ENCODE measurements at regions not wholly inside any gene's neighbourhood (a gene's known extent, or its start where the extent isn't known, plus 50 kb on each side); places are given as distances from the start of the nearest gene placed in this dataset.

GRCh38 chr15:70217226-70218160 is 119.8 kb upstream of the TLE3 start:
- in situ Hi-C loops (cut with HindIII; ENCODE audit: low sequenced_read_pairs) = no loop called here

DNA sequence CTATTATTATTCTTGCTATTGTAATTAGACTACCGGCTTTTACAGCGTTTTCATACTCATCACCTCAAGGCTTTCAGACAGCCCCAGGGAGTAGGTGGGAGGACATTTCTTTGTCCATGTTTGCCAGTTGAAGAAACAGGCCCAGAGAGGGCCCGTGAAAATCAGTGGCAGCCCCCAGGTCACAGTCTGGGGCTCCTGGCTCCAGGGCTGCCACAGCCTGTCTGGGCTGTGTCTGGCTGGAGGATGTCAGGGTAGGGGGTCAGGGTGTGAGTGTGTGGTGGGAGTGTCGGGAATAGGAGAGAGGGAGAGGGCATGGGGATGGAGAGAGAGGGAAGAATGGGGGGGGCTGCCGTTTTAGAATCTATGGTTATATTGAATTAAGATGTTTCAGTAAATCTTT is 118.2 kb upstream of the TLE3 start:
- in situ Hi-C loops (cut with HindIII; ENCODE audit: low sequenced_read_pairs) = no loop called here

- in situ Hi-C loops (cut with HindIII; ENCODE audit: low sequenced_read_pairs) = loop anchor here (5.0 kb wide), 1 partner anchor 38 kb away; no protein-coding TSS in a partner anchor
These were observed 117.4 kb upstream of the TLE3 start for GRCh38 chr15:70214941-70215635.

GRCh38 chr15:70214276-70214675 is 116.6 kb upstream of the TLE3 start:
- in situ Hi-C loops (cut with HindIII; ENCODE audit: low sequenced_read_pairs) = loop anchor here (5.0 kb wide), 1 partner anchor 37 kb away; no protein-coding TSS in a partner anchor

- in situ Hi-C loops (cut with HindIII; ENCODE audit: low sequenced_read_pairs) = loop anchor here (5.0 kb wide), 1 partner anchor 36 kb away; no protein-coding TSS in a partner anchor
These were observed 116.1 kb upstream of the TLE3 start for GRCh38 chr15:70213794-70214193.

DNA sequence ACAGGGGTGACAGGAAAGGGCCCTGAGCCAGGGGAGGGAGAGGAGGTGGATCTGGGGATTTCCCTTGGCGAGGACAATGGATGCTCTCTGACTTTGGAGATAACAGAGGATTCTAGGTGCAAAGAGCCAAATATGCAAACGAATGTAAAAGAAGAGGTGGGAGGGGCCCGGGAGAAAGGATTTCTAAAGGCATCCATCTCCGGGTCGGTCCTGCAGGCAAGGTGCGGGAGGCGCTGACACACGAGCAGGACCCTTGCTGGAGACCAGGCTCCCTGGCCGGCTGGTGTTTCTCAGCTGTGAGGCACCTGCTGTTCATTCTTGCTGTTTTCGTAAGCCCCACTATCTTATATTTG is 115.2 kb upstream of the TLE3 start:
- in situ Hi-C loops (cut with HindIII; ENCODE audit: low sequenced_read_pairs) = loop anchor here (5.0 kb wide), 1 partner anchor 36 kb away; no protein-coding TSS in a partner anchor

GRCh38 chr15:70212286-70212962 is 114.7 kb upstream of the TLE3 start:
- in situ Hi-C loops (cut with HindIII; ENCODE audit: low sequenced_read_pairs) = loop anchor here (5.0 kb wide), 1 partner anchor 35 kb away; no protein-coding TSS in a partner anchor

DNA sequence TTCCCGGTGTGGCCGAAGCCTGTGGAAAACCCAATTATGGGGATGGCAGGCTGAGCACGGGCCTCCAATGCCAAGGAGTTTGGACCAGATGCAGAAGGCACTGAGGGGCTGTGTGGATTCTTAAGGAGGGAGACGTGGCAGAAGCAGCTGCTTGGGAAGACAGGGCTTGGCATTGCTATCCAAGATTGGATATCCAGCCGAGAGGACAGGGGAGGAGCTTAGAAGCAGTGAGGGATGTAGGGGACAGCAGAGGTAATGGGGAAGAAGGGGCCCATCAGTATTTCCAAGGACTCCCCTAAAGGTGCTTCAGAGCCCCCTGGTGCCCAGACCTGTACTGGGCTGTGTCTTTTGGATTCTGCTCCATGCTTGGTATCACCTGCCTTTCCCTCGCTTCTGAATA is 112.8 kb upstream of the TLE3 start:
- in situ Hi-C loops (cut with HindIII; ENCODE audit: low sequenced_read_pairs) = loop anchor here (5.0 kb wide), 1 partner anchor 33 kb away; no protein-coding TSS in a partner anchor

DNA sequence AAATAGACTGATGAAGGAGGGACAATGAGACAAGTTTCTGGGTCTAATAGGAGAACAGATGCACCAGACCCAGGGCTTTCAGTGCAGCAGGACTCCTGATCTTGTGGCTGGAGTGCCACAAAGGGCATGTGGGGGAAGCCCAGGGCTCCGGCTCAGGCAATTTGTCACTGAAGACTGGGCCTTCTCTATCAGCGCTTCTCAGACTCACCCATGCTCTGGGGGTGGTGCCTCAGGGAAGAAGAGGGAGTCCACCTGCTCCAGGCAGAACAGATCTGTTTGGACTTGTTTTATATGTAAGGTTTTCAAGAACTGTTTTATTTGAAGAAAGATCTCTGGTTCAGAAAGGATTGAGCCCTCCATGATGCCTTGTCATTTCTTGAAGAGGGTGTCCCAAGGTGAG is 112.4 kb upstream of the TLE3 start:
- in situ Hi-C loops (cut with HindIII; ENCODE audit: low sequenced_read_pairs) = loop anchor here (5.0 kb wide), 1 partner anchor 33 kb away; no protein-coding TSS in a partner anchor

DNA sequence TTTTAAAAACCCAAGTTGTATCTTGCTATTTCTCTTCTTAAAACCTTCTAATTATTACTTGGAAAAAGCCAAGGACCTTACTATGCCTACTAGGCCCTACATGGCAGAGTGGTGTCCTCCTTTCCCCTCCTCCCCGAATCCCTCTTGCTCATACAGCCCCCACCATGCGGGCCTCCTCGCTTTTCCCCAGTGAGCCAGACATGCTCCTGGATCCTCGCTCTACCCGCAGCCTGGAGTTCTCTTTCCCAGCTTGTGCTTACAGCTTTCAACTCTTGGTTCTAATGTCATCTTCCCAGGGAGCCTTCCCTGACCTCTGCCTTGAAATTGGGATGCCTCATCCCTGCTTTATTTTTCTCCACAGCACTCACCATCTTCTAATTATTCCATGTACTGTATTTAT is 111.8 kb upstream of the TLE3 start:
- in situ Hi-C loops (cut with HindIII; ENCODE audit: low sequenced_read_pairs) = no loop called here

GRCh38 chr15:70208332-70208731 is 110.6 kb upstream of the TLE3 start:
- in situ Hi-C loops (cut with HindIII; ENCODE audit: low sequenced_read_pairs) = no loop called here

DNA sequence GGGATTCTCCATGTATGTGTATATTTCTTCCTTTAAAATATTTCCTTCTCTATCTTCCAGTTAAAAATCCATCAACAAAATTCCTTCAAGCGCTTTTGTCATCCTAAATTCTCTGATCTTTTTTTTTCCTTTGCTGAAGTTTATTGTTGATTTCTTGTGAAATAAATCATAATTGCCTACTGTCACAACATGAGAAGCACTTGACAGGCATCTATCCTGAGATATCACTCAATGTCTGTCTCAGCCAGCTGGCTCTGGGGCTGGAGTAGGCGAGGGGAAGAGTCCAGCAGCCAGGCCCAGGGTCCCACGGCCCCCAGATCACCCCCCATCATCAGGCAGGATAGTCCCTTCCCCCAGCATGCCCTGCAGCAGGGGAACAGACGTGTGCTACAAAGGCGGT is 109.0 kb upstream of the TLE3 start:
- in situ Hi-C loops (cut with HindIII; ENCODE audit: low sequenced_read_pairs) = no loop called here

GRCh38 chr15:70204652-70205051 is 106.9 kb upstream of the TLE3 start:
- in situ Hi-C loops (cut with HindIII; ENCODE audit: low sequenced_read_pairs) = no loop called here

DNA sequence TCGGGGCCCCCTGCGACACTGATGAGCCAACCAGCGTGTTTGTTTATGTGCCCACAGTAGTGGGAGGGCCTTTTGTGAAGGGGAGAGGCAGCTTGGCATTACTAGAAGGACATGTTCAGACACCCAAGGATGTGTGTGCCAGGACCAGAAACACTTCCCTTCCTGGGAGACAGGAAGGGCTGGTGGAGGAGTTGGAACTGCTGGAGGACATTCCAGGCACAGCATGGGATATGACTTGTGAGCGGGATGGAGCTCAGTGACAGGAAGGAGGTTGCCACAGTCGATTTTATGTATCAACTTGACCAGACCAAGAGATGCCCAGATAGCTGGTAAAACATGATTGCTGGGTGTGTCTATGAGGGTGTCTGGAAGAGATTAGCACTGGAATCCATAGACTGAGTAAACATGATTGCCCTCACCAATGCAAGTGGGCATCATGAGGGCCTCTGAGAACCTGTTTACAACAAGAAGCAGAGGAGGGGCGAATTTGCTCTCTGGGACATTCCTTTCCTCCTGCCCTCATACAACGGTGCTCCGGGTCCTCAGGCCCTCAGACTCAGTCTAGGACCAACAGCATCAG is 106.4 kb upstream of the TLE3 start:
- in situ Hi-C loops (cut with HindIII; ENCODE audit: low sequenced_read_pairs) = no loop called here

DNA sequence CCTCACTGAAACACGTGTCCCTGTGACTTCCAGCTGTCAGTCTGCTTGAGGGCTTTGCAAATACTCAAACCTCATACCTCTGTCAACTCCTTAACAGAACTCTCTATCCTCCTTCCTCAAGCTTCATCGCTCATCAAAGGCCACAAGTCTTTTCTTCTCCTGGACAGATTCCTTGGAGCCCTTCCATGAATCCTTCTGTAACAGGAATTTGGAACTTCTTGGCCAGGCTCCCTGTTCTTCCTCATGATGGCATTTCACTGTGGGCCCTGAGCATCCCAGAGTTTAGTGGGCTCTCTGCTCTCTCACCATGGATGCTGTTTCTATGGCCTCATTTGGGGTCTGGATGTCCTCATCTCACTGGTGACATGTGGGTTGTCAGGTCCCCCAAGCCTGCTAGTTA is 105.0 kb upstream of the TLE3 start:
- in situ Hi-C loops (cut with HindIII; ENCODE audit: low sequenced_read_pairs) = no loop called here

DNA sequence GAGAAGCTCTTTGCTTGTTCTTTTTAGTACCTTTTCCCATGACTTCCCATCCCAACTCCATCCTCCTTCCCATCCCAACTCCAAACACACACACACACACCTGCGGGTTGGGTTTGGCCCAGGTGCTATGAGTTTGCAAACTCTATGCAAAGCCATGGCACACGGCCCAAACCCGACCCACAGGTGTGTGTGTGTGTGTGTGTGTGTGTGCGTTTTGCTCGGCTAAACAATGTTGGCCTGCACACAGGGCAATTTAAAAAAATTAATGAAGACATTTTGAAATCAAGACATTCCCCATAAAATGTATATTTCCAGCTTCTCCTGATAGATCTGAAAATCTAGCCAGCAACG is 103.7 kb upstream of the TLE3 start:
- in situ Hi-C loops (cut with HindIII; ENCODE audit: low sequenced_read_pairs) = no loop called here

GRCh38 chr15:70200511-70201424 is 103.1 kb upstream of the TLE3 start:
- in situ Hi-C loops (cut with HindIII; ENCODE audit: low sequenced_read_pairs) = no loop called here

GRCh38 chr15:70199540-70200410 is 102.1 kb upstream of the TLE3 start:
- in situ Hi-C loops (cut with HindIII; ENCODE audit: low sequenced_read_pairs) = no loop called here

DNA sequence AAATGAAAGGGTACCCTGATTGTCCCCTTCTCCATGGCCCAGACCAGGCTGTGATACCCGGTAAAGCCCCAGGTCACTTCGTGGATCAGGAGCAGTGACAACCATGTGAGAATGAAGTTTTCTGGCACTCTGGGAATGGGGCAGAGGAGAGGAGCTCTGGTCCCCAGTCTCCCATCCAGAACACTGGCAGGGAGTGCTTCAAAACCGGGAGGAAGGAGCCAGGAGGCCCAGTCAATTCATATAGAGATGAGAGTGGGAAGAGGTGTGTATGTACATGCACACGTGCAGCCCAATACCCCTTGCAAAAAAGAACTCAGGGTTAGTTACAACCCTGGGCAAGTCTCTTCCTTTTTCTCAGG is 101.4 kb upstream of the TLE3 start:
- in situ Hi-C loops (cut with HindIII; ENCODE audit: low sequenced_read_pairs) = no loop called here

Measured in DLD1 (cell line).